HG02973 (cell line): ENCODE measurements at regions not wholly inside any gene's neighbourhood (a gene's known extent, or its start where the extent isn't known, plus 50 kb on each side); places are given as distances from the start of the nearest gene placed in this dataset.
"Not testable (repeated sequence)": the region's sequence is repeated elsewhere in the genome, so short reads cannot be mapped to it uniquely, and the experiment has no call there.

ENCODE experiments used
- ATAC-seq: cut with Tn5 transposase; IDR thresholded peaks from one replicate; pipeline ENCODE4 v1.9.1; 2021; ENCODE audit warnings: moderate library complexity; ENCODE audit not compliant: unreplicated experiment

DNA sequence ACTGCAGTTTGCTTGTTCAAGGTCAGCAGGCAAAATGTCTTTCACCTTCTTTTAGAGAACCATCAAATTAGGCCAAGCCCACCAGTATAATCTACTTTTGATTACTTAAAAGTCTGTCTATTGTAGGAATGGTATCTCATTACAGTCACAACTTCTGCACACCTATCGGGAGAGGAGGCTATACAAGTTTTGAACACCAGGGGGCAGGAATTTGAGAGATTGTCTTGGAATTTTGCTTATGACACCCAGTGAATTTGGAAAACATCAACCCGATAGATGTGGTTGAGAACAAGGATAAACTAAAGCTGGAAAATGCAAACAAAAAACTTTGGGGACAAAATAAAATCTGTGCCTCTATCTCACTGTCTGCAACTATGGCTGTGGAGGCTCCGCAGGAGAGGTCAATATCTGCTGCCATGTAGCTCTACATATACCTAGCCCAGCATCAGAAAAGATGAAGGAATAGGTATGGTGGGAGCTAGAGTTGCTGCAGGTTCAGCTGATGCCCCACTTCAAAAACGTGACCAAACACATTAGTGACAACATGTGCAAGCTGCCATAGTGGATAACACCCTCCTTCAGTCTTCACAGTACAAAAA lies 1299.2 kb upstream of the SPRY2 start:
- ATAC-seq: no peak

DNA sequence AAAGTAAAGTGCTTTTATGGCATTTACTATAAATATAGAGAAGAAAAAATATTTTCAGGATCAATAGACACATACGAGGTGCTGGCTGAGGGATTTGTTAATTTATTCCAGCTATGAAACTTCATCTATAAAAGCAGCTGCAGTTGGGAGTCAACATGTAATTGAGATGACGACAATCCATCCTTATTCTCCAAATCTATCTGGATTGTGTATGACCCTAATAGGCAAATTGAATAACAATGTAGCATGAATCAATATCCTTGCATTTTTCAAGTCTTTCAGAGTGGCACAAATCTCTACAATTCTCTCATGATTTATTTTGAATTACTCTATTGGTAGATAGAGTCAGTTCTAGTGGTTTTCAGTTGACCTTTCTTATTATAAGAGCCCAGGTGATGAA lies 1296.5 kb upstream of the SPRY2 start:
- ATAC-seq: no peak

DNA sequence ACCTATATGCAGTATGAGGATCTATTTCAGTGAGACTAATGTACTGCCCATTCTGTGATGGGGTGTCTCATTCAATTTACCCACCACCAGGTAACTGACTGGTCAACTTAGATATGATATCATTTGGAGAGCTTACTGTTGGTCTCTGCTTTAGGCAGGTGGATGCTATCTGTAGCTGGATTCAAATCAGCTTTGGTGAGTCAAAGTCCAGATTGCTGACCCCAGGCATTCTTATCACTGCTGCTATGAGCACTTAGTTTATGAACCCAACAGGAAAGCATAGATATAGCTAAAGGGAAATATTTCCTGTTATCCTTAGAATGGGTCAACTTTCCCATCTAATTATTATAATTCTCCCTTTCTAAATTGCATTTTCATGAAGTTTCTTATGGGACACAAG lies 1295.2 kb upstream of the SPRY2 start:
- ATAC-seq: no peak

DNA sequence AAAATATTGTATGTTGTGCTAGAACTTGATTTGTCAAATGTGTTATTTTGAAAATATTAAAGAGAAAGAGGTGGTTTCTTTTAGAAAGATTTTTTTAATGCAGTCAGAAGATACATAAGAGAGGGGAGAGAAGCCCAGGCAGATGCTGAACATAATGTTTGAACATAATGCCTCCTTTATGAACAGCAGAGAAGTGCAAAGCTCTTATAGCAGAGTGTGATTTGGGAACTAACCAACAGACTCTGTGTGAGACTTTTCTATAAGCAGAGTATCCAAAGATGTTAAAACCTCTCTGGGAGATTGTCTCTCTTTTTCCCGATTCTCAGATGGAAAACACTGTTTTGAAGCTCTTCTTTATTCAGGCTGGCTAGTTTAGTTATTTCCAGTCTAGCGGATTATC lies 1274.1 kb upstream of the SPRY2 start:
- ATAC-seq: no peak

DNA sequence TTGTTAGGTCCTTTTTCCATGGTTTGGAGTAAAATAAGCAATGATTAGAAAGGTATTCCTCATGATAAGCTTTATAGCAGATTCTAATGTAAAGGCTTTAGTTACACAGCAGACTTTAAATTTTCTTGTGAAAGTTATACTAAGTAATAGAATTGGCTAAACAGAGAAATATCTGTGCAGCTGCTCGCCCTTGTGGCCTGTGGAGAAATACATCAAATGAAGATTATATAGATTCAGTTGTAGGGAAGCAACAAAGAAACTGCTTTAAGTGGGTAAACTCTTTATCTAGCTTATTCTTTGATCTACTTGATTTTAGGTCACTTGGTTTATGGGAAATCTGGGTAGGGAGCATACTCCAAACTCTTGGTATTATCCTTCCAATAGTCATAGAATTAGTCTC lies 1269.7 kb upstream of the SPRY2 start:
- ATAC-seq: no peak

DNA sequence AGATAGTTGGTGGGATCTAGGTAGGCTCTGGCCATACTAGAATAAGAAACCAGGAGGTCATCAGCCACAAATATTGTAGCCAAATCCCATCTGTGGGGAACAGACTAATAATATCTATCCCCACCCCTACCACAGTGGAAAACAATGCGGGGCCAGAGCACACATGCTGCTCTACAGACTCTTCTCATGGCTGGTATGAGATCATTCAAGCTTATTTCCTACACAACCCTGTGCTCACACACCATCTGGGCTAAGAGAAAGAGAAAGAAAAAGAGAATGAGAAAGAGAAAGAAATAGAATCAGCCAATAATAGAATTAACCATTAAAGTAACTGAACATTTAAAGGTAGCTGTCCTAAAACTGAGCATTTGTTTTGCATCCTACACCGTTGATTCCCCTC lies 1268.4 kb upstream of the SPRY2 start:
- no peak for ATAC-seq

DNA sequence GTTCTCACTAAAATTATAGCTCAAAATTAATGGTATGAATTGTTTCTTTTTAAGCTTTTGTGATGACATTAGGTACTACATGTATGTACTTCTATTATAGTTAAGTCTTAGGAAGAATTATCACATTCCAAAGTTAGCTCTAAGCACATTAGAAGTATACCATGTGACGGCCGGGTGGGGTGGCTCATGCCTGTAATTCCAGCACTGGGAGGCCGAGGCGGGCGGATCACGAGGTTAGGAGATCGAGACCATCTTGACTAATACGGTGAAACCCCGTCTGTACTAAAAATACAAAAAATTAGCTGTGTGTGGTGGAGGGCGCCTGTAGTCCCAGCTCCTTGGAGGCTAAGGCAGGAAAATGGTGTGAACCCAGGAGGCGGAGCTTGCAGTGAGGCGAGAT lies 1265.1 kb upstream of the SPRY2 start:
- no peak for ATAC-seq

DNA sequence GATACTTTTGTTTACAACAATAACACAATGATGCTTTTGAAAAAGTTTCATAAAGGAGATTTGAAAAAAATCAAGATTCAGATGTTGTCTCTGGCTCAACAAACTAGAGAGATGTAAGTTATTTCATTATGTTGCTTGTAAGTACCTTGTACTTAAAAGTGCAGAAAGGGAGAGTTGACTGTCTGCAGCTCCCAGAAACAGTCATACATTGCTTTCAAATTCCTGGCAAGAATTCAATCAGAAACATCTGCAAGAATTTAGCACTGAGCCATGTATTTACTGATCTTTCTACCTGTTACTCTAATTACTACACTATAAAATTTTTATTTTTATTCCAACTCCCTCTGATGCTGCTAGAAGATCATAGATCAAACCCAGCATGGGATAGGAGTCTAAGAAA lies 1261.3 kb upstream of the SPRY2 start:
- ATAC-seq: no peak

DNA sequence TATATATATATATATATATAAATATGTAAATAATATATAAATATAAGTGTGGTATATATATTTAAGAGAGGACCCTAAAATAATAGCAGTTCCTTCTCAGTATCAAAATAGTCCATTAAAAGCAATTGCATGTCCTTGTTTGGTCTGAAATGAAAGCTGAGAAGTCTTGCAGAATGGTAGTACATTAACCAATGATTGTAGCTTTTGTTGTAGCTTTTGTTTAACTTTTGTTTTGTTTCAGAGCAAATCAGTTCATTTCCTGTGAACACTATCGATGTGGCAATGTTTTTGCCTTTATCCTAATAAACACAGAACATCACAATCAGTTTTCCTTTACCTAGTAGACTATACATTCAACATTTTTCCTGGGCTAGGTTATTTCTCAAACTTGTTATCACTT lies 1256.2 kb upstream of the SPRY2 start:
- no peak for ATAC-seq

DNA sequence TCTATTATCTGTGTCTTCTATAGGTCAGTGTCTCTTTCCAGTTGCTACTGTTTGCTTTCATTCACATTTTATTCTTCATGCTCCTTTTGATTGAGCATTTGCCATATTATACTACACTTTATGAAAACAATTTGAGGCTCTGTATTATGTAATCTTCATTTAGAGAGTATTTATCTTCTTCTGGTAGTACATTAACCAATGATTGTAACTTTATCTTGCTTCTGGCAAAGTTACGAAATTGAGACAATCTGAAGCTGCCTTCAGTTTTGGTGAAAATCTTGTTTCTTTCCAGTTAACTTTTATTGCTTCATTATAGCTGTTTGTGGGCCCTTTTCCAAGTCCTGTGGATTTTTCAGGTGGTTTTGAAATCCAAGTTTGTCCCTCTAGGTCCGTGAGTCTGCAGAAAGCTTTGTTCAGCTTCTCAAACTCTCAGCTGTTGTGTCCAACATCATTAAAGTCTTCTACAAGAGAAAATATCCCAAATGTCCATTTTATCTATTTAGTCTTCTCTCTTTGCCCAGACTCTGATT lies 1255.4 kb upstream of the SPRY2 start:
- ATAC-seq: no peak

DNA sequence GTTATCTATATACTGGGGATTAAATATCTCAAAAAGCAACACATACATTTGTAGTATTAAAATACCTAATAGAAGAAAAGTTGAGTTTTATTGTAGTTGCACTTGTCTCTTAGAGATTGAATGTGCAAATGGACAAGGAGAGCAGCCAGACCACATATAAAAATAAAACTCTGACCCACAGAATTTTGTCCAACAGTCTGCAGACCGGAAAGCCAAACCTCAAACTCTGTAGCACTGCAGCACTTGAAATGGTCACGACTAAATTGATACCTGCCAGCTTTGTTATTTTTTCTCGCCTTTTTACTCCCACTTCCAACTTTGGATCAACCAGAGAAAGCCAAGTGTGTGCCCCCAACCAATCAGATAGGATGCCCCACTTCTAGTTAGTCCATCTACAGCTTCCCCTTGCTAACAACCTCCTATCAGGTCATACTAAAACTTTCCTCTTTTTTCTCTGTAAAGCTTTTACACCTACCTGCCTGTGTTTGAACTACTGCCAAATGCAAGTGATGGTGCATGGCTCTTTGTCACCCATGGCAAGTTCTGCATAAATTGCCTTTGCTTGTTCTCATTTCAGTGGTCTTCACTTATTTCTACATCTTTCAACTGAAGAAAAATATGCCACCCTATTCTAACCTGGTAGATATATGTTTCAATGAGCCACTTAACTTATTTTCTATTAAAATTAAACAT lies 1250.7 kb upstream of the SPRY2 start:
- ATAC-seq: no peak

DNA sequence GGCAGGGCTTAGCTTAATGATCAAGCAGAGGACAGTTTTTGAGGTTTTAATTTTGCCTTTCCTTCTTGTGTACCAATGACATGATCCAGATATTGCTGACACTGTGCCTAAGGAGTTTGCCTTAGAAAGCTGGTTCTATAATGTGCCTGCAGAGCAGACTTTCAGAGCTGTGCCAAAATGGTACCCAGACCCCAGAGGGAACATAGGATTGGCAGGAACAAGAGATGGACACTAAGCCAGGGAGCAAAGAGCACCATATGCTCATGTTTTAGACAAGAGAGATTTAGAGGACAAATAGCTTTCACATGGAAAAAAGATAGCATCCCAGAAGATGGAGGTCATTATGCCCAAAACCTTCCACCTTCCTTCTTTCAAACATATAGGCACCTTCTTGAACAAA lies 1241.5 kb upstream of the SPRY2 start:
- no peak for ATAC-seq

DNA sequence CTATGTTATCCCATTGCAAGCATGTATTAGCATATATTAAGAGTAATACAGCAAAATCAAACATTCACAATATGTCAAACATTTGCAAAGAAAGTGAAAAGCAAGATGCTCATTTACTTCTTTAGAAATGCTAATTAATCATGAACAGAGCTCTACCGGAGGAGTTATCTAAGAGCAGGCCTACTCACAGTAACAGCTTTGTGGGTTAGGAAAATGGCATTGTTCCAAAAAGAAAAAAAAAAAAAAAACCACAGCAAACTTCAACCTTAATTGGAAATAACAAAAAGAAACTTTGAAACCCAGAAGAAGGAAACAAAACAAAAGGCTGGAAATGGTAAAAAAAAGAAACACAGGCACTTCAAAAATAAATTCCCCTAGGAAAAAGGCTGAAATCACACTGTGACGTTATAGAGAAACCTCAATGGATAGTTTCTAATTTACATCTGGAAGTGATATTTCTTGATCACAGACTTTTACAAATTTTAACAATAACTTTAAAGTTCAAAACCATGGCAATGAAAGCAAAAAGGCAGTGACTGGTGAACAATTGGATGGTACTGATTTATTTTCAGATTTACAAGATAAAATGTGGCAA lies 1236.8 kb upstream of the SPRY2 start:
- no peak for ATAC-seq

DNA sequence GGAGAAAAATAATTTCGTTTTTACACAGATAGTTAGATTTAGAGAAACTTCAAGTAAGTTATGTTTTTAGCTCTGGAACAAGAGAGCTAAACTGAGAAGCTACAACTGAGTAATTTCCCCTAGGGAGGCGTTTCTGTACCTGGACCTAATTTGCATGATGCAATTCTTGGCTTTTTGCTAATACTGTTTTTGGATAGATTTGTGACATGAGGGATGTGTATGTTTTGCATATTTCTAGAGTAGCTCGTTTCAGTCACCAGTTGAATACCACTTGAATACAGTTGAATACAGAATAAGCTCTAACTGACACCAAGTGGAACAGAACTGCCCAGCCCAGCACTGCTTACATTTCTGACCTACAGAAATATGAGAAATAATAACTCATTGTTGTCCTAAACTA lies 1227.9 kb upstream of the SPRY2 start:
- ATAC-seq: no peak

DNA sequence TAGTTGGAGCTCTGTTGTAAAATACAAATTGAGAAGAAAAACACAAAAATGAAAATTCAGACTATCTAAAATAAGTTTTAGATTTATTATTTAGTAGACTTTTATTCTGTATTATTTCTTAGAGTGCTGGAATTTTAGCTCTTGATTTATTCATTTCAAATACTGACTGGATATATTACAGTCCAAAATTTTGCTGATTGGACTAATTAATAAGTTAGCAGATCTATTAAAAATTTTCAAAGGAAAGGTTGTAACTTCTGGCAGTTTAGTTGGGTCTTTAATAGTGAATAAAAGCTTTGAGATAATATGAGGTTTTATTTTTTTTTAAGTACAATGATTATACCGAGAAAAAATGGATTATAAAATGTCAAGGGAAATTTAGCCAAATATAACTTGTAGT lies 1224.9 kb upstream of the SPRY2 start:
- ATAC-seq: no peak

DNA sequence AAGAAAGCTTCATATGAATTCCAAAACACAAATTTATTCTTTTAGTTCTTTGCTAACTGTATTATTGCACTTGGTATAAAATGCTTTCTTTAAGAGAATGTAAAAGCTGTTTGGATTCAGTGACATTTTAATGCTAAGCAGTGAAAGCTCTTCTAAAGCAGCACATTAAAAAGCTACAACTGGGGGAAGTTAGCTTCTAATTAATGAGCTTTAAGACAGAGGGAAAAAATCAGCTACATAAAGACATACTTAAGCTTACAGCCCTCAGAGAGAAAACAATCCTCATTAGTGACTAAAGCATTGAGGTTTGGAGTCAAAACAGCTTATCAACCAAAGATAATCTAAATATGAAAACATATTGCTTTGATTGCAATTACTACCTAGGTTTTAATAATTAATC lies 1222.2 kb upstream of the SPRY2 start:
- no peak for ATAC-seq

DNA sequence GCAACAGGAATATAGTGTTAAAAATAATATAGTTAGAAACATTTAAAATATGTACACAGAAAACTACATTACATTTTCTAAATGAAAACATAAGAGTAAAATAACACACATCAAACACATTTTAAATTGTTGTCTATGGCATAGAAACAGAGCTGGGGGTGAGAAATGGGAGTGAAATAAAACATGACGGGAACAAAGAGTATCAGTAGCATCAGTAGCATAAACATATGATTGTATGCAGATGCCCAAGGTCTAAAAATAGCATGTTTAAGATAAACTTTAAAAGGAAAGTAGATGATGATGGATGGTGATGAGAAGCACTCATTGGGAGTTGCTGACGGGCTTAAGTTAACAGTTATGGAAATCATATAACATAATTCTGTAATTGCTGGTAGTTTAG lies 1221.7 kb upstream of the SPRY2 start:
- no peak for ATAC-seq

DNA sequence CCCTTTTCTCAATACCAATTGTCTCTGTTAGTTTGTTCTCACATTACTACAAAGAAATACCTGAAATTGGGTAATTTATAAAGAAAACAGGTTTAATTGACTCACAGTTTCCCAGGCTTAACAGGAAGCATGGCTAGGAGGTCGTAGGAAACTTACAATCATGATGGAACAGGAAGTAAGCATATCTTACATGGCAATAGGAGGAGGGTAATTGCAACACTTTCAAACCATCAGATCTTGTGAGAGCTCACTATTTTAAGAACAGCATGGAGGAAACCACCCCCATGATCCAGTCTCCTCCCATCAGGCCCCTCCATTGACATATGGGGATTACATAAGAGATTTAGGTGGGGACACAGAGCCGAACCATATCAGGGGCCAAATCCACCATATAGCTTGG lies 1210.1 kb upstream of the SPRY2 start:
- ATAC-seq: no peak

DNA sequence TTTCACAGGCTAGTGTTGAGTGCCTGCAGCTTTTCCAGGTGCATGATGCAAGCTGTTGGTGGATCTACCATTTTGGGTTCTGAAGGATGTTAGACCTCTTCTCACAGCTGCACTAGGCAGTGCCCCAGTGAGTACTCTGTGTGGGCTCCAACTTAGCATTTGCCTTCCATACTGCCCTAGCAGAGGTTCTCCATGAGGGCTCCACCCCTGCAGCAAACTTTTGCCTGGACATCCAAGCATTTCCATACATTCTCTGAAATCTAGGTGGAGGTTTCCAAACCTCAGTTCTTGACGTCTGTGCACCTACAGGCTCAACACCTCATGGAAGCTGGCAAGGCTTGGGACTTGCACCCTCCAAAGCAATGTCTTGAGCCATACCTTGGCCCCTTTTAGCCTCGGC lies 1205.4 kb upstream of the SPRY2 start:
- not testable (repeated sequence) for ATAC-seq

DNA sequence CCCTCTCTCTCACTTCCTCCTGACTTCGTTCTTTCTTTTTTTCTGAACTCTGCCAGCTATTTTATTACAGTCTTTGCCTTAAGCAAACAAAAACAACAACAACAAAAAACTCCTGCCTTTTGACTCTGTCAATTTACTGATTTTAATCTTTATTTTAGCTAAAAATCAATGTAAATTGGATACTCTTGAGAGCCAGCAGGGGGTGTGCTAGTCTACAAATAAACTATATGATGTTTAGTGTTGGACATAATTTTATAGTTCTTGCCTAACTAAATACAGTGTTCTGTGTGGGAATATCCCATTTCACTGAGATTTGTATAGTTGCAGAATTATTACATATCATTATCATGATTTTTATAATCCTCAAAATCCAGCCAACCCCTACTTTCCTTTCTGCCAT lies 1199.9 kb upstream of the SPRY2 start:
- no peak for ATAC-seq

DNA sequence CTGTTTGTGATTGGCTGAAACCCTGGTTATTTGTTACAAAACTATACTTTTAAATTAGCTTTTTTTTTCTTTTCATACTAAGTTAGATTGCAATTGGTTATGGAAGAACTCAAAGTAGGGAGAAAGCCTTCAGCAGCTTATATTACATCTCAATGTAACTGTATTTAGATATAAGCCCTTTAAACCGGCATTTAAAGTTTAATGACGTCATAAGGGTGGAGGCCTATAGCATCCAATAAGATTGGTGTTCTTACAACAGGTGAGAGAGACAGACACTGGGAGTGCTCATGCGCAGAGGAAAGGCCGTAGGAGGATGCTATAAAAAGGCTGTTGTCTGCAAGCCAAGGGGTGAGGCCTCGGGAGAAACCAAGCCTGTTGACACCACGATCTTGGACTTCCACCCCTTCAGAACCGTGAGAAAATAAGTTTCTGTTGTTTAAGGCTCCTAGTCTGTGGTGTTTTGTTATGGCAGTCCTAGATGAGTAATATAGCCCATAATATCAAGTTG lies 1198.8 kb upstream of the SPRY2 start:
- ATAC-seq: no peak

DNA sequence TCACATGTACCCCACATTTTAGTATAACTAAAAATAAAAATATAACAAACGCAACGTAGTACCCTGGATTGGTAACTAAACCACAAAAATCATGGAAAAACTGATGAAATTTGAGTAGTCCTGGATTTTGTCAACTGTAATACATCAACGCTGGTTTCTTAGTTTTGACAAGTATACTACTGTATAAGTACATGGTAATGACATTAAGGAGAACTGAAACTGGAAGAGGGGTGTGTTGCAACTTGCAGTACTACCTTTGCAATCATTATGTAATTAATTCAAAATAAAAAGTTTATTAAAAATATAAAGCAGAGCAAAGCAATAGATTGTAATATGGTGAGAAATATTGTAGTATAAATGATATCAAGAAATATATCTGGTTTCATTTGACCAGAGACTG lies 1158.0 kb upstream of the SPRY2 start:
- ATAC-seq: no peak
